ENCODE measurements at regions not wholly inside any gene's neighbourhood (a gene's known extent, or its start where the extent isn't known, plus 50 kb on each side); places are given as distances from the start of the nearest gene placed in this dataset.

- TF ChIP-seq, protein P1, sequence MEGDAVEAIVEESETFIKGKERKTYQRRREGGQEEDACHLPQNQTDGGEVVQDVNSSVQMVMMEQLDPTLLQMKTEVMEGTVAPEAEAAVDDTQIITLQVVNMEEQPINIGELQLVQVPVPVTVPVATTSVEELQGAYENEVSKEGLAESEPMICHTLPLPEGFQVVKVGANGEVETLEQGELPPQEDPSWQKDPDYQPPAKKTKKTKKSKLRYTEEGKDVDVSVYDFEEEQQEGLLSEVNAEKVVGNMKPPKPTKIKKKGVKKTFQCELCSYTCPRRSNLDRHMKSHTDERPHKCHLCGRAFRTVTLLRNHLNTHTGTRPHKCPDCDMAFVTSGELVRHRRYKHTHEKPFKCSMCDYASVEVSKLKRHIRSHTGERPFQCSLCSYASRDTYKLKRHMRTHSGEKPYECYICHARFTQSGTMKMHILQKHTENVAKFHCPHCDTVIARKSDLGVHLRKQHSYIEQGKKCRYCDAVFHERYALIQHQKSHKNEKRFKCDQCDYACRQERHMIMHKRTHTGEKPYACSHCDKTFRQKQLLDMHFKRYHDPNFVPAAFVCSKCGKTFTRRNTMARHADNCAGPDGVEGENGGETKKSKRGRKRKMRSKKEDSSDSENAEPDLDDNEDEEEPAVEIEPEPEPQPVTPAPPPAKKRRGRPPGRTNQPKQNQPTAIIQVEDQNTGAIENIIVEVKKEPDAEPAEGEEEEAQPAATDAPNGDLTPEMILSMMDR (IDR thresholded peaks at IDR 0.05; ENCODE audit: extremely low read depth in 1 of 2, insufficient read depth in 1 of 2, low read depth in 1 of 2, low read length in 2 of 2), result no peak
- no peak for TF ChIP-seq POLR2A (IDR thresholded peaks at IDR 0.05; ENCODE audit: low read depth, low read length)
- TF ChIP-seq EZH2 (IDR thresholded peaks at IDR 0.05; ENCODE audit: borderline replicate concordance, low read depth, low read length, severe bottlenecking), result no peak
- TF ChIP-seq, protein P2, sequence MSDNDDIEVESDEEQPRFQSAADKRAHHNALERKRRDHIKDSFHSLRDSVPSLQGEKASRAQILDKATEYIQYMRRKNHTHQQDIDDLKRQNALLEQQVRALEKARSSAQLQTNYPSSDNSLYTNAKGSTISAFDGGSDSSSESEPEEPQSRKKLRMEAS (IDR thresholded peaks at IDR 0.05; ENCODE audit: insufficient read depth, insufficient read length), result no peak
- TF ChIP-seq POLR2AphosphoS5 (IDR thresholded peaks at IDR 0.05; ENCODE audit: insufficient read depth, low read depth, low read length), result no peak
Observed at GRCh38 chr1:101109791-101110190, 84.2 kb upstream of the DPH5 start.

Measured in endothelial cell of umbilical vein (primary cell).